Panc1 (cell line): ENCODE measurements at regions not wholly inside any gene's neighbourhood (a gene's known extent, or its start where the extent isn't known, plus 50 kb on each side); places are given as distances from the start of the nearest gene placed in this dataset.

Experiments
- ATAC-seq: fragments of 200-7000 bp; cut with Tn5 transposase; 2 replicates; pipeline ENCODE4 v1.9.1; 2020; ENCODE audit warnings: mild to moderate bottlenecking, moderate library complexity
- BruUV-seq: library from RNA; stranded (reverse); fragments of 400-500 nt; replicated peaks from 2 replicates; lab custom pipeline; 2021; lab: Mats Ljungman, UMichigan
- CTCF ChIA-PET: fragments of 300-600 bp; sonication (Branson Sonifier 250); formaldehyde crosslinking; loops from one replicate; lab custom pipeline; 2022; ENCODE audit warnings: antibody characterized with exemption; lab: Charles Lee
- POLR2A ChIA-PET: fragments of 300-600 bp; sonication (Branson Sonifier 250); formaldehyde crosslinking; loops from one replicate; lab custom pipeline; 2022; ENCODE audit warnings: antibody characterized with exemption; lab: Charles Lee
- DNase-seq: peaks from one replicate; pipeline ENCODE4 v3.0.0-alpha.2; 2010; ENCODE audit warnings: low read depth, low spot score
- H3K27ac ChIP-seq: 2 replicates; pipeline ENCODE4 v1.5.1; 2011; ENCODE audit warnings: mild to moderate bottlenecking, low read length, inconsistent platforms
- H3K27me3 ChIP-seq: fragments of 200-500 bp; sonication (Bioruptor generic); 2 replicates; pipeline ENCODE4 v1.6.0; 2014; ENCODE audit warnings: low read length, inconsistent platforms; ENCODE audit not compliant: control insufficient read depth, insufficient read depth
- H3K36me3 ChIP-seq: fragments of 200-500 bp; sonication (Bioruptor generic); 2 replicates; pipeline ENCODE4 v1.5.1; 2014; ENCODE audit warnings: inconsistent platforms, mild to moderate bottlenecking, low read length, moderate library complexity; ENCODE audit not compliant: control insufficient read depth, insufficient read depth
- H3K4me1 ChIP-seq: 2 replicates; pipeline ENCODE4 v1.5.1; 2011; ENCODE audit warnings: inconsistent platforms, mild to moderate bottlenecking, low read length, moderate library complexity; ENCODE audit not compliant: control insufficient read depth, insufficient read depth
- H3K4me3 ChIP-seq, 2 experiments: 2 replicates each; pipeline ENCODE4 v1.5.1; 2011 to 2012; ENCODE audit warnings: low read depth in 2 of 2, low read length in 2 of 2, mild to moderate bottlenecking in 2 of 2, inconsistent platforms in 1 of 2, moderate library complexity in 1 of 2
- H3K9me3 ChIP-seq: fragments of 200-500 bp; sonication (Bioruptor generic); 2 replicates; pipeline ENCODE4 v1.5.1; 2014; ENCODE audit warnings: low read depth, mild to moderate bottlenecking, inconsistent platforms, low read length, moderate library complexity; ENCODE audit not compliant: control insufficient read depth, insufficient read depth
- POLR2AphosphoS5 ChIP-seq: IDR thresholded peaks from 2 replicates; pipeline ENCODE4 v1.6.1; 2012; ENCODE audit warnings: mild to moderate bottlenecking, low read depth, low read length, moderate library complexity
- SIN3A ChIP-seq: IDR thresholded peaks from 2 replicates; pipeline ENCODE4 v1.6.1; 2012; ENCODE audit warnings: low read depth, mild to moderate bottlenecking, low read length, moderate library complexity, borderline replicate concordance; ENCODE audit not compliant: insufficient read depth
- TCF7L2 ChIP-seq: IDR thresholded peaks from 2 replicates; pipeline ENCODE4 v1.6.1; 2011; ENCODE audit warnings: mild to moderate bottlenecking, low read depth, low read length, inconsistent platforms
- in situ Hi-C: cut with HindIII; loops from 2 replicates; pipeline ENCODE4 v1.10.0; 2016; ENCODE audit warnings: low sequenced_read_pairs, low pct_unique_long_range_greater_than_20kb
- intact Hi-C: fragments of 100-400 bp; cut with micrococcal nuclease; formaldehyde crosslinking; loops from one replicate; pipeline ENCODE4 v1.10.0; 2022; ENCODE audit not compliant: unreplicated experiment
- TF ChIP-seq, protein P1 (sequence below), 2 experiments: IDR thresholded peaks; 2 replicates each; pipeline ENCODE4 v1.6.1; 2011 to 2012; ENCODE audit warnings: low read depth in 2 of 2, control low read depth in 1 of 2, low read length in 1 of 2, mild to moderate bottlenecking in 1 of 2, moderate library complexity in 1 of 2; ENCODE audit not compliant: insufficient read depth in 1 of 2
- TF ChIP-seq, protein P2 (sequence below): fragments of 450-650 bp; IDR thresholded peaks from 2 replicates; pipeline ENCODE4 v1.5.1; 2017; ENCODE audit warnings: mild to moderate bottlenecking

DNA sequence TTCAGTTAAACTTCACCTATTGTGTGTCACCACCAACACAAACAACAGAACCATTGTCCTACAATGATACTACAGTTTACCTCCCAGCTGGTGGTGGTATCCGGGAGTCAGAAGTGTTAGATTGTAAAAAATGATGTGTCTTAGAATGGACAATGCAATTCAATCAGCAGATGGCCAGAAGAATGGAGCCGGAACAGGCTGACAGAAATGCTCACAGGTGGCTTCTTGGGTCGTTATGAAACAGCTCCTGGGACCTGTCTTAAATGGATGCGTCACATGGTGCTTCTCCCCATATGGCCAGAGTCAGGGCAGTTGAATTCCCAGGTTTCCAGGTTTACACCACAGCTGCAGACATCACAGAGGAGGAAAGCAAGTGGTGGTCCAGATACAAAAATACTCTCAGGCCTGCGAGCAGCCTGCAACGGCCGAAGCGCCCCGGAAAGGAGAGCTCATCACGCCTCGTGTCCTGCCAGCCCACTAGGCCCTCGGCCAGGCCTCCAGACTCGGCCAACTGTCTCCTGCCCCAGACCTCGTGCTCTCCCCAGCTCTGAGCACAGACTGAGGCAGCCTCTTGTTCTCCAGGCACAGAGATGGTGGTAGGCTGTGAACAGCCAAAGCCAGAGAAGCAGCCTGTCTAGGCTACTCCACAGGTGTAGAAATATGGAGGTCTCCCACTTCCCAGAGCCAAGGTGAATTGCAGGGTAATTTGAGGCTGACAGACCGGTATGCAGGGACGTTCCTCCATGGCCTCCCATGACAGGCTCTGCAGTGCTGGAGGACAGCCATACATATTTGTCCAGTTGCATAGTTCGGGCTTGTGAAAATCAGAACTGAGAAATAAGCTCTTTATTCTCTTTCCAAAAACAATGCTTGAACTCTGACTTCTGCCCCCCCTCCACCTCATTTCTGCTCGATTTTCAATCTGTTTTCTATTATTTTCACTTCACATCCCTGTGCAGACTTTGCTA is 98.5 kb upstream of the SPATA31C2 start:
- POLR2A ChIA-PET = interaction anchor here (0.5 kb wide), 1 partner anchor 33 kb away, joined by 7 read pairs; no protein-coding TSS in a partner anchor
- intact Hi-C loops = no loop called here

DNA sequence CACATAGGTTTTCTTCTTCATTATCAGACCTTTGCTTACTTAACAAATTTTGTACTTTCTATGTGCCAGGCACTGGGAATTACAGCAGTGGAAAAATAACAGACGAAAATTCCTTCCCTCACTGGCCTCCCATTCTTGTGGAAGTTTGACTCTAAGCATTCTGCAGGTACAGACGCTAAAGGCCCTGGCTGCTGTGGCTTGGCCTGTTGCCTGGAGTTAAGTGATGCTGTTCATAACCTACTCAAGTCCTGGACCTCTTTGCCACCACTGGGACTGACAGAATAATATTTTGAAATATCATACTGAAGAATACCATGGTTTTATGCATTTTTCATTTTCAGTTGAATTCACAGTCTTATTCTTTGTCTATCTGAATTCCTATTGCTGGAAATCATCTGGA is 97.3 kb upstream of the SPATA31C2 start:
- TF ChIP-seq SIN3A = no peak
- no peak for TF ChIP-seq TCF7L2
- no peak for TF ChIP-seq POLR2AphosphoS5
- TF ChIP-seq, protein P1, sequence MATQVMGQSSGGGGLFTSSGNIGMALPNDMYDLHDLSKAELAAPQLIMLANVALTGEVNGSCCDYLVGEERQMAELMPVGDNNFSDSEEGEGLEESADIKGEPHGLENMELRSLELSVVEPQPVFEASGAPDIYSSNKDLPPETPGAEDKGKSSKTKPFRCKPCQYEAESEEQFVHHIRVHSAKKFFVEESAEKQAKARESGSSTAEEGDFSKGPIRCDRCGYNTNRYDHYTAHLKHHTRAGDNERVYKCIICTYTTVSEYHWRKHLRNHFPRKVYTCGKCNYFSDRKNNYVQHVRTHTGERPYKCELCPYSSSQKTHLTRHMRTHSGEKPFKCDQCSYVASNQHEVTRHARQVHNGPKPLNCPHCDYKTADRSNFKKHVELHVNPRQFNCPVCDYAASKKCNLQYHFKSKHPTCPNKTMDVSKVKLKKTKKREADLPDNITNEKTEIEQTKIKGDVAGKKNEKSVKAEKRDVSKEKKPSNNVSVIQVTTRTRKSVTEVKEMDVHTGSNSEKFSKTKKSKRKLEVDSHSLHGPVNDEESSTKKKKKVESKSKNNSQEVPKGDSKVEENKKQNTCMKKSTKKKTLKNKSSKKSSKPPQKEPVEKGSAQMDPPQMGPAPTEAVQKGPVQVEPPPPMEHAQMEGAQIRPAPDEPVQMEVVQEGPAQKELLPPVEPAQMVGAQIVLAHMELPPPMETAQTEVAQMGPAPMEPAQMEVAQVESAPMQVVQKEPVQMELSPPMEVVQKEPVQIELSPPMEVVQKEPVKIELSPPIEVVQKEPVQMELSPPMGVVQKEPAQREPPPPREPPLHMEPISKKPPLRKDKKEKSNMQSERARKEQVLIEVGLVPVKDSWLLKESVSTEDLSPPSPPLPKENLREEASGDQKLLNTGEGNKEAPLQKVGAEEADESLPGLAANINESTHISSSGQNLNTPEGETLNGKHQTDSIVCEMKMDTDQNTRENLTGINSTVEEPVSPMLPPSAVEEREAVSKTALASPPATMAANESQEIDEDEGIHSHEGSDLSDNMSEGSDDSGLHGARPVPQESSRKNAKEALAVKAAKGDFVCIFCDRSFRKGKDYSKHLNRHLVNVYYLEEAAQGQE (IDR thresholded peaks at IDR 0.05; ENCODE audit: insufficient read depth in 1 of 2, low read depth in 2 of 2, low read length in 1 of 2) = no peak
- TF ChIP-seq, protein P2, sequence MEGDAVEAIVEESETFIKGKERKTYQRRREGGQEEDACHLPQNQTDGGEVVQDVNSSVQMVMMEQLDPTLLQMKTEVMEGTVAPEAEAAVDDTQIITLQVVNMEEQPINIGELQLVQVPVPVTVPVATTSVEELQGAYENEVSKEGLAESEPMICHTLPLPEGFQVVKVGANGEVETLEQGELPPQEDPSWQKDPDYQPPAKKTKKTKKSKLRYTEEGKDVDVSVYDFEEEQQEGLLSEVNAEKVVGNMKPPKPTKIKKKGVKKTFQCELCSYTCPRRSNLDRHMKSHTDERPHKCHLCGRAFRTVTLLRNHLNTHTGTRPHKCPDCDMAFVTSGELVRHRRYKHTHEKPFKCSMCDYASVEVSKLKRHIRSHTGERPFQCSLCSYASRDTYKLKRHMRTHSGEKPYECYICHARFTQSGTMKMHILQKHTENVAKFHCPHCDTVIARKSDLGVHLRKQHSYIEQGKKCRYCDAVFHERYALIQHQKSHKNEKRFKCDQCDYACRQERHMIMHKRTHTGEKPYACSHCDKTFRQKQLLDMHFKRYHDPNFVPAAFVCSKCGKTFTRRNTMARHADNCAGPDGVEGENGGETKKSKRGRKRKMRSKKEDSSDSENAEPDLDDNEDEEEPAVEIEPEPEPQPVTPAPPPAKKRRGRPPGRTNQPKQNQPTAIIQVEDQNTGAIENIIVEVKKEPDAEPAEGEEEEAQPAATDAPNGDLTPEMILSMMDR = no peak
- no TSS peak for BruUV-seq
- no peaks in the 10 kb centered on the region for H3K27me3 ChIP-seq
- intact Hi-C loops = no loop called here
- ChIA-PET CTCF (no interaction called here), POLR2A (no interaction called here)
- no peaks in the 10 kb centered on the region for H3K36me3 ChIP-seq
- H3K9me3 ChIP-seq = no peaks in the 10 kb centered on the region
- no peak for ATAC-seq
- H3K4me3 ChIP-seq = no peak overlapping the region
- in situ Hi-C loops = no loop called here
- no peaks in the 10 kb centered on the region for H3K4me1 ChIP-seq
- DNase-seq = no peak
- H3K27ac ChIP-seq = no peak overlapping the region

More for the DNA sequence above, 98.5 kb upstream of the SPATA31C2 start:
- CTCF ChIA-PET = no interaction called here
- H3K36me3 ChIP-seq = no peaks in the 10 kb centered on the region
- no peak for DNase-seq
- H3K4me1 ChIP-seq = no peaks in the 10 kb centered on the region
- ATAC-seq = no peak
- BruUV-seq = no TSS peak
- no peak overlapping the region; the same call in 1 of the 2 replicates for H3K27ac ChIP-seq
- in situ Hi-C loops = no loop called here
- H3K4me3 ChIP-seq = no peak overlapping the region
- H3K9me3 ChIP-seq = no peaks in the 10 kb centered on the region
- TF ChIP-seq TCF7L2 (no peak), POLR2AphosphoS5 (no peak), SIN3A (no peak)
- TF ChIP-seq, protein P1 (IDR thresholded peaks at IDR 0.05; ENCODE audit: insufficient read depth in 1 of 2, low read depth in 2 of 2, low read length in 1 of 2) = no peak
- TF ChIP-seq, protein P2 = no peak
- H3K27me3 ChIP-seq = no peaks in the 10 kb centered on the region
